Nephron (organoid): ENCODE measurements at regions not wholly inside any gene's neighbourhood (a gene's known extent, or its start where the extent isn't known, plus 50 kb on each side); places are given as distances from the start of the nearest gene placed in this dataset.
"Not testable (repeated sequence)": the region's sequence is repeated elsewhere in the genome, so short reads cannot be mapped to it uniquely, and the experiment has no call there.

ENCODE experiments used
- H3K27ac Mint-ChIP-seq, 3 experiments: 2 replicates each; pipeline ENCODE4 v1.8.0; 2020; ENCODE audit warnings: mixed read lengths in 3 of 3, mild to moderate bottlenecking in 2 of 3, moderate library complexity in 1 of 3
- H3K27me3 Mint-ChIP-seq: 2 replicates; pipeline ENCODE4 v1.8.0; 2021; ENCODE audit warnings: low read depth, mild to moderate bottlenecking, moderate library complexity, mixed read lengths
- H3K36me3 Mint-ChIP-seq: 2 replicates; pipeline ENCODE4 v1.8.0; 2020; ENCODE audit warnings: low read depth, mixed read lengths
- H3K4me1 Mint-ChIP-seq: 2 replicates; pipeline ENCODE4 v1.8.0; 2020; ENCODE audit warnings: mixed read lengths
- H3K4me3 Mint-ChIP-seq, 3 experiments: 2 replicates each; pipeline ENCODE4 v1.8.0; 2020; ENCODE audit warnings: mild to moderate bottlenecking in 3 of 3, mixed read lengths in 3 of 3, moderate library complexity in 2 of 3
- H3K9me3 Mint-ChIP-seq: 2 replicates; pipeline ENCODE4 v1.8.0; 2020; ENCODE audit warnings: mixed read lengths
- TF ChIP-seq, protein P1 (sequence below), 3 experiments: fragments of 200-600 bp; sonication (generic); IDR thresholded peaks; one replicate each; pipeline ENCODE4 v1.5.0; 2021; ENCODE audit warnings: antibody characterized with exemption in 3 of 3; ENCODE audit not compliant: unreplicated experiment in 3 of 3

DNA sequence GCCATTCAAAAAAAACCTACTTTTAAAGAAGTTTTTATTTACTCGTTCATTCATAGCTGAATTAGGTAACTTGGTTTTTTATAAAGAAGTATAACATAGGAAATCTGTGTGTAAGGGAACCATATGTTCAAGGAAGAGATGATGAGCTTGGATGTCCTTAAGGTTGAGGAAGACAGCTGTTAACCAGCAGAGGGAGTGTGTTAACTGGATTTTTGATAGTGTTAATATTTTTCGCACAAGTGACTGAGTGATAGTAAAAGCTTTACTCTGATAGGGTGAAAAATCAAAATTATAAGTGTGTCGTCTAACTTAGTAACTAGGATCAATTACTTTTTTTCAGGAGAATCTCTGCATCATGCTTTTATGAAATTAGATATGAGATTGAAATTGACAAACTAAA is 134.7 kb downstream of the ARL5B start:
- Mint-ChIP-seq H3K4me1 (no peaks in the 10 kb centered on the region), H3K36me3 (no peaks in the 10 kb centered on the region), H3K27ac (no peak overlapping the region), H3K27me3 (no peaks in the 10 kb centered on the region), H3K9me3 (peaks cover 10% of the 10 kb centered on the region), H3K4me3 (no peak overlapping the region)
- TF ChIP-seq, protein P1, sequence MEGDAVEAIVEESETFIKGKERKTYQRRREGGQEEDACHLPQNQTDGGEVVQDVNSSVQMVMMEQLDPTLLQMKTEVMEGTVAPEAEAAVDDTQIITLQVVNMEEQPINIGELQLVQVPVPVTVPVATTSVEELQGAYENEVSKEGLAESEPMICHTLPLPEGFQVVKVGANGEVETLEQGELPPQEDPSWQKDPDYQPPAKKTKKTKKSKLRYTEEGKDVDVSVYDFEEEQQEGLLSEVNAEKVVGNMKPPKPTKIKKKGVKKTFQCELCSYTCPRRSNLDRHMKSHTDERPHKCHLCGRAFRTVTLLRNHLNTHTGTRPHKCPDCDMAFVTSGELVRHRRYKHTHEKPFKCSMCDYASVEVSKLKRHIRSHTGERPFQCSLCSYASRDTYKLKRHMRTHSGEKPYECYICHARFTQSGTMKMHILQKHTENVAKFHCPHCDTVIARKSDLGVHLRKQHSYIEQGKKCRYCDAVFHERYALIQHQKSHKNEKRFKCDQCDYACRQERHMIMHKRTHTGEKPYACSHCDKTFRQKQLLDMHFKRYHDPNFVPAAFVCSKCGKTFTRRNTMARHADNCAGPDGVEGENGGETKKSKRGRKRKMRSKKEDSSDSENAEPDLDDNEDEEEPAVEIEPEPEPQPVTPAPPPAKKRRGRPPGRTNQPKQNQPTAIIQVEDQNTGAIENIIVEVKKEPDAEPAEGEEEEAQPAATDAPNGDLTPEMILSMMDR (IDR thresholded peaks at IDR 0.05; ENCODE audit: unreplicated experiment in 3 of 3): peak; percentile 54 to 64 (median 55)

DNA sequence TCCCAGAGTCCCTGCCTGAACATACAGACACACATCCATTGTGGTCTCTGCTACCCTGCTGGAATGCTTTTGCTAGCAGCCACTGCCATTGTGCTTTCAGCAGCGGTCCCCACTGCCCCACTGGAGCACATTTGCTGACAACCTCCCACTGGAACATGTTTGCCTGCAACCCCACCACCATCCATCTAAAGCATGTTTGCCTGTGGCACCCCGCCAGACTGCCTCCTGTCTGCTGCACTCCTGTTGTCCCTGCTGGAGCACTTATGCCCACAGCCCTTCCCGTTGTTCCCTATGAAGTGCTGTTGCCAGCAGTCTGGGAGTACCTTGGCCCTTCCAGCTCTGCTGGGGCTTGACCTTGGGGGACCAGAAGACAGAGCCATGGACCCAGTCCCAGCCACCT is 136.3 kb downstream of the ARL5B start:
- H3K4me1 Mint-ChIP-seq: no peaks in the 10 kb centered on the region
- no peaks in the 10 kb centered on the region for H3K36me3 Mint-ChIP-seq
- no peak overlapping the region for H3K4me3 Mint-ChIP-seq
- peaks cover 5% of the 10 kb centered on the region for H3K9me3 Mint-ChIP-seq
- TF ChIP-seq, protein P1 (IDR thresholded peaks at IDR 0.05; ENCODE audit: unreplicated experiment in 3 of 3): no peak
- no peak overlapping the region for H3K27ac Mint-ChIP-seq
- H3K27me3 Mint-ChIP-seq: no peaks in the 10 kb centered on the region

DNA sequence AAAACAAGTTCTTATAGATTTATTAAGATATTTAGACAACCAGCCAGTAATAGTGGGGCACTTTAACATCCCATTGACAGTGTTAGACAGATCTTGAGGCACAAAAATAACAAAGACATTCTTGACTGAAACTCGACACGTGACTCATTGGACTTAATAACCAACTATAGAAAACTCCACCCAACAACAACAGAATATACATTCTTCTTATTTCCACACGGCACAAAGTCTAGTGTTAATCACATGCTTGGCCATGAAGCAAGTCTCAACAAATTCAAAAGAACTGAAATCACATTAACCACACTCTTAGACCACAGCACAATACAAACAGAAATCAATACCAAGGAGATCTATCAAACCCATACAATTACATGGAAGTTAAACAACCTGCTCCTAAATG is 138.1 kb downstream of the ARL5B start:
- Mint-ChIP-seq H3K4me3 (no peak overlapping the region), H3K27me3 (no peaks in the 10 kb centered on the region)

DNA sequence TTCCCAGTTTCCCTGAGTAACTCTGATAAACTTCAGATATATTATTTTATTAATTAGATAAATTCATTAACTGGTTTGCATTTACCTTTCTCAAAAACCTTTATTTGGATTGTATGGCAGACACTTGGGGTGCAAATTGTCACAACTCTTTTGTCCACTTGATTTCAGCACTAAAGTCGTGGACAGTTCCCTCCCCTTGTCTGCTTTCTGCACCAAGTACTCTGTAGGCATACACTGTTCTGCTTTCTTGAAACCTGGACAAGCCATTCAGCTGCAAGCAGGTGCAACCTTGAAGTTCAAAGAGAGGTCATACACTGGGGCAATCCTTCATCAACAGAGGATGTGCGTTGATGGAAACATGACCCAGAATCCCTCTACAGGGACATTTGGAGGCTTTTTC is 162.9 kb downstream of the ARL5B start:
- H3K36me3 Mint-ChIP-seq: no peaks in the 10 kb centered on the region
- TF ChIP-seq, protein P1 (IDR thresholded peaks at IDR 0.05; ENCODE audit: unreplicated experiment in 3 of 3): no peak
- peaks cover 7% of the 10 kb centered on the region for H3K9me3 Mint-ChIP-seq
- H3K4me1 Mint-ChIP-seq: no peaks in the 10 kb centered on the region
- H3K27me3 Mint-ChIP-seq: no peaks in the 10 kb centered on the region
- H3K27ac Mint-ChIP-seq: no peak overlapping the region
- no peak overlapping the region for H3K4me3 Mint-ChIP-seq

More for the DNA sequence above, 138.1 kb downstream of the ARL5B start:
- Mint-ChIP-seq H3K36me3 (no peaks in the 10 kb centered on the region), H3K27ac (no peak overlapping the region), H3K9me3 (peaks cover 2% of the 10 kb centered on the region), H3K4me1 (no peaks in the 10 kb centered on the region)
- TF ChIP-seq, protein P1 (IDR thresholded peaks at IDR 0.05; ENCODE audit: unreplicated experiment in 3 of 3): no peak

DNA sequence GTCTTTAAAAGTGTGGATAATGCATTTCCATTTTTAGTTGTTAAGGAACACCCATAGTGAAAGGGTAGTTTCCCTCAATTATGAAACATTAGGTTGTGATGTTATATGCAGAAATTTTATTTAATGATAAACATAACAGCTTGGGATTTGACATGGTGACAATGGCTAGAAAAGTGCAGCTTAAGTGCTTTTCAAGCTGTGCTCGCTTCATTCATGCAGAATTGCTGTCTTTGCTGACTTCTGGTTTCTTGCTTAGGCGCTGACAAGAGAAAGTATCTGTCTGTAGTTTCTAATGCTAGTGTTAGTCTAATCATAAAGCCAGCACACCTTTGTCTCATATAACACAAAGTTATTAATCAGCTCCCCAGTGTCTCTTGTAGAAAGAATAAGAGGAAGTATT is 170.0 kb downstream of the ARL5B start:
- no peaks in the 10 kb centered on the region for H3K36me3 Mint-ChIP-seq
- H3K4me3 Mint-ChIP-seq: no peak overlapping the region
- no peaks in the 10 kb centered on the region for H3K4me1 Mint-ChIP-seq
- H3K27ac Mint-ChIP-seq: no peak overlapping the region
- H3K27me3 Mint-ChIP-seq: no peaks in the 10 kb centered on the region
- H3K9me3 Mint-ChIP-seq: no peaks in the 10 kb centered on the region
- TF ChIP-seq, protein P1 (IDR thresholded peaks at IDR 0.05; ENCODE audit: unreplicated experiment in 3 of 3): no peak

DNA sequence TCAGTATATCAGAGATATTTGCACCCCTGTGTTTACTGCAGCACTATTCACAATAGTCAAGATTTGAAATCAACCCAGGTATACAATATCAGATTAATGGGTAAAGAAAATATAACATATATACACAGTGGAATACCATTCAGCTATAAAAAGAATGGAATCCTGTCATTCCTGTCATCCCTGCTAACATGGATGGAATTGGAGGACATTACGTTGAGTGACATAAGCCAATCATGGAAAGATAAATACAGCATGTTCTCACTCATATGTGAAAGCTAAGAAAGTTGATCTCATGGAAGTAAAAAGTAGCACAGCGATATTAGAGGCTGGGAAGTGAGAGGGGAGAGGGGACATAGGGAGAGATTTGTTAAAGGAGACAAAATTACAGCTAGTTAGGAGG is 171.0 kb downstream of the ARL5B start:
- H3K4me1 Mint-ChIP-seq: no peaks in the 10 kb centered on the region
- TF ChIP-seq, protein P1 (IDR thresholded peaks at IDR 0.05; ENCODE audit: unreplicated experiment in 3 of 3): no peak

DNA sequence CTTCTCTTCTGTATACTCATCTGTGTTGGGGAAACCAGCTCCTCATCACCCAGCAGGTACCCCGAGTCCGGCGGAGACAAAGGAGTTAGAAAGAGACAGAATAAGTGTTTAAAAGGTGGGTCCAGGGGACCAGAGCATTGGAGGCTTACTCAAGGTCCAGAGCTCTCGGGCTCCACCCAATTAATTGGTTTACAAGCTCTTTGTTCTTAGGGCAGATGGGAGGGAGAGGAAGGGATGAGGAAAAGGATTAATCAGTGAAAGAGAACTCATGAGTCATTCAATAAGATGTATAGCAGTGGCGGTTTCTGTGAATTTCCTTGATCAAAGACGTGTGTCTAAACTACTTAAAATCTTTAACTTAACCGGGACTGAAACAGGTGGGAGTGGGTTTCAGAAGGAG is 192.0 kb upstream of the MALRD1 start:
- not testable (repeated sequence) for H3K4me3 Mint-ChIP-seq, H3K36me3 Mint-ChIP-seq, H3K9me3 Mint-ChIP-seq, H3K27me3 Mint-ChIP-seq
- peaks cover 17% of the 10 kb centered on the region for H3K4me1 Mint-ChIP-seq
- H3K27ac Mint-ChIP-seq: peak overlapping the region in 2 of 3 experiments; percentile 12 to 15

More for the DNA sequence above, 171.0 kb downstream of the ARL5B start:
- no peaks in the 10 kb centered on the region for H3K9me3 Mint-ChIP-seq
- H3K4me3 Mint-ChIP-seq: no peak overlapping the region
- H3K27me3 Mint-ChIP-seq: no peaks in the 10 kb centered on the region
- no peaks in the 10 kb centered on the region for H3K36me3 Mint-ChIP-seq
- no peak overlapping the region for H3K27ac Mint-ChIP-seq
